HG02943 (cell line): ENCODE measurements at regions not wholly inside any gene's neighbourhood (a gene's known extent, or its start where the extent isn't known, plus 50 kb on each side); places are given as distances from the start of the nearest gene placed in this dataset.

Source experiments
- ATAC-seq: cut with Tn5 transposase; IDR thresholded peaks from one replicate; pipeline ENCODE4 v1.9.1; 2021; ENCODE audit warnings: mild to moderate bottlenecking, low read depth, moderate library complexity; ENCODE audit not compliant: unreplicated experiment

GRCh38 chr21:39106881-39107462 lies 76.3 kb downstream of the PSMG1 start:
- no peak for ATAC-seq

GRCh38 chr21:39105836-39106235 lies 77.4 kb downstream of the PSMG1 start:
- ATAC-seq, result no peak

- no peak for ATAC-seq
Observed at GRCh38 chr21:39105341-39105765, 77.9 kb downstream of the PSMG1 start.

GRCh38 chr21:39104911-39105310 lies 78.3 kb downstream of the PSMG1 start:
- ATAC-seq, result no peak

- ATAC-seq, result no peak
Observed at GRCh38 chr21:39103689-39104088, 79.6 kb downstream of the PSMG1 start.

GRCh38 chr21:39099859-39100258 lies 83.4 kb downstream of the PSMG1 start:
- ATAC-seq, result no peak

GRCh38 chr21:39098696-39099200 lies 84.5 kb downstream of the PSMG1 start:
- no peak for ATAC-seq

GRCh38 chr21:39097981-39098380 lies 85.3 kb downstream of the PSMG1 start:
- ATAC-seq, result no peak

GRCh38 chr21:39097335-39097861 lies 85.9 kb downstream of the PSMG1 start:
- ATAC-seq, result no peak

- no peak for ATAC-seq
Observed at GRCh38 chr21:39096754-39097153, 86.5 kb downstream of the PSMG1 start.

- ATAC-seq, result no peak
Observed at GRCh38 chr21:39095681-39096080, 87.6 kb downstream of the PSMG1 start.

- no peak for ATAC-seq
Observed at GRCh38 chr21:39094847-39095579, 88.2 kb downstream of the PSMG1 start.

GRCh38 chr21:39094087-39094780 lies 89.0 kb downstream of the PSMG1 start:
- no peak for ATAC-seq

- ATAC-seq, result no peak
Observed at GRCh38 chr21:39093526-39093925, 89.7 kb downstream of the PSMG1 start.

GRCh38 chr21:39088831-39089380 lies 94.3 kb downstream of the PSMG1 start:
- no peak for ATAC-seq

- ATAC-seq, result no peak
Observed at GRCh38 chr21:39088031-39088370, 95.2 kb downstream of the PSMG1 start.

GRCh38 chr21:39087238-39088030 lies 95.8 kb downstream of the PSMG1 start:
- ATAC-seq, result no peak

GRCh38 chr21:39086547-39086946 lies 96.7 kb downstream of the PSMG1 start:
- ATAC-seq, result no peak

GRCh38 chr21:39085843-39086405 lies 97.3 kb downstream of the PSMG1 start:
- no peak for ATAC-seq
